ENCODE measurements at regions not wholly inside any gene's neighbourhood (a gene's known extent, or its start where the extent isn't known, plus 50 kb on each side); places are given as distances from the start of the nearest gene placed in this dataset.

DNA sequence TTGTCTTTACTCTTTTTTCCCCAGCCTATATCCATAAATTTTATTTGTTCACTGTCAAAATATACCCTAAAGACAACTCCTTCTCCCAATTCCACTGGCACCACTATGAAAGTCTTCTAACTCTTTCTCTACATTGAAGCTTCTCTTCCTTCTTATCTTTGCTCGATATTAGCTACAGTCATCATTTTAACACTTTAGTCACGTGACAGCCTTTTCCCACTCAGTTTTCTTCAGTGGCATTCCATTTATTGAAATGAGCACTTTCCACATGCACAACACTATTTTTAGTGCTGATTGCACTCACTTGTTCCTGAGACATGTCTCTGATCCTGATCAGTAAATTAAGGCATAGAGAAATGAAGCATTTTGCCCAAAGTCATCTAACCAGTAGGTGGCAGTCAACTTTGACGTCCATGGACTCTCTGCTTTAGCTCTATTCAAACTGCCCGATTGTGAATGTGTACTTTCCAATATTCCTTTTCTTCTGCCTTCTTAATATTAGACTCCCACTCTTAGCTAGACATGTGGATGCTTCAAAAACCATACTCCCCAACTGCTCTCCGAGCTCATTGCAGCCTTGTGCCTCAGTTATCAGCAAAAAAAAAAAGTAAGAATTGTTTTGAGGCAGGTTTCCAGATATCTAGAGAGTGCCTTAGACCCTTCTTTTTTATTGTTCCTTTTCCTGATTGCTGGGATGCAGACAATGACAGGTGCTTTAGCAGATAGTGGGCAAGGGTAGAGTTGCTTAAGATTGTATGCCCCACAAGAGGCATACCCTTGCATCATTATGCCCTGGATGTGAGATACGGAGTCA, 394.4 kb upstream of the ADGRL3 start:
- Histone ChIP-seq H3K36me3 (ENCODE audit: control insufficient read depth in 2 of 3, insufficient read depth in 3 of 3, low read length in 3 of 3) (no peaks in the 10 kb centered on the region), H3K27ac (ENCODE audit: low read depth in 2 of 2, low read length in 2 of 2) (no peak overlapping the region), H3K9me3 (ENCODE audit: control insufficient read depth in 2 of 3, insufficient read depth in 1 of 3, low read length in 3 of 3) (no peaks in the 10 kb centered on the region), H3K4me1 (ENCODE audit: control insufficient read depth in 2 of 3, insufficient read depth in 2 of 3, low read depth in 1 of 3, low read length in 3 of 3) (no peaks in the 10 kb centered on the region), H3K9ac (ENCODE audit: low read length in 3 of 3) (no peak overlapping the region), H3K27me3 (ENCODE audit: control insufficient read depth, insufficient read depth, low read length) (no peaks in the 10 kb centered on the region), H3K4me3 (ENCODE audit: low read length in 3 of 3) (no peak overlapping the region)
- FAIRE-seq: no peak
- TF ChIP-seq, protein P1, sequence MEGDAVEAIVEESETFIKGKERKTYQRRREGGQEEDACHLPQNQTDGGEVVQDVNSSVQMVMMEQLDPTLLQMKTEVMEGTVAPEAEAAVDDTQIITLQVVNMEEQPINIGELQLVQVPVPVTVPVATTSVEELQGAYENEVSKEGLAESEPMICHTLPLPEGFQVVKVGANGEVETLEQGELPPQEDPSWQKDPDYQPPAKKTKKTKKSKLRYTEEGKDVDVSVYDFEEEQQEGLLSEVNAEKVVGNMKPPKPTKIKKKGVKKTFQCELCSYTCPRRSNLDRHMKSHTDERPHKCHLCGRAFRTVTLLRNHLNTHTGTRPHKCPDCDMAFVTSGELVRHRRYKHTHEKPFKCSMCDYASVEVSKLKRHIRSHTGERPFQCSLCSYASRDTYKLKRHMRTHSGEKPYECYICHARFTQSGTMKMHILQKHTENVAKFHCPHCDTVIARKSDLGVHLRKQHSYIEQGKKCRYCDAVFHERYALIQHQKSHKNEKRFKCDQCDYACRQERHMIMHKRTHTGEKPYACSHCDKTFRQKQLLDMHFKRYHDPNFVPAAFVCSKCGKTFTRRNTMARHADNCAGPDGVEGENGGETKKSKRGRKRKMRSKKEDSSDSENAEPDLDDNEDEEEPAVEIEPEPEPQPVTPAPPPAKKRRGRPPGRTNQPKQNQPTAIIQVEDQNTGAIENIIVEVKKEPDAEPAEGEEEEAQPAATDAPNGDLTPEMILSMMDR (IDR thresholded peaks at IDR 0.05; ENCODE audit: borderline replicate concordance, extremely low read depth, insufficient read depth): peak; percentile 33
- DNase-seq: peak in 2 of 5 donors; percentile 45 to 57
- intact Hi-C loops (cut with DNase I): no loop called here

DNA sequence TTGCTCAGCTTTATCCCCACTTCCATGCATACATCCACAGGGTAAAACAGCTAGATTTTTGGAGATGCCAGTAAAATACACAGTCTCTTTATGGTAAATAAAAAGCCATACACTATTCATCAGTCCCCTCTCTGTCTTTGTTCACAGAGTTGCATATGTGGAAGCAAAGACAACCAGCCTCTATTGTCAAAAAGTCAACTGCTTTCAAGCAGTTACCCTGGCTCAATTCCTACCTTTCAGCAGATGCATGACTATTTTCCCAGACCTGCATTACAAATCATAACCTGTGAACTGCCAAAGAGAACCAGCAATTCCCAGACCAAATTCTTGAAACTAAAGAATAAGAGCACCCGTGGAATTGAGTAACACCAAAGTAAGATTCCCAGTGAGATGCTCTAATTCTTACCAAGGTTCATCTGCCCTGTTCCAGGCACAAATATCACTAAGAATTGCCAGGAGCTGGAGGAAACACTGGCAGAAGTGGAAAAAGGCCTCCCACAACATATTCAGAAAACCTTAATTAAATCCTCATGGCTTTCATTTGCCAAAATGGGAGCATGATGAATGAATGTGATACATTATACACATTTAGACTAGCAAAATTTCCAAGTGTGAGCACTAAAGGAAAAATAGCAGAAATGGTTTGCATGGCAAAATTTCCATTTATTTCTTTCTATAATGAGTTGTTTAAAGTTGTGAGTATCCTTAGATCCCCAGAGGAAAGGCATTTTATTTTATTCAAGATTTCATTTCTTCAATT, 391.2 kb upstream of the ADGRL3 start:
- H3K36me3 ChIP-seq (ENCODE audit: control insufficient read depth in 2 of 3, insufficient read depth in 3 of 3, low read length in 3 of 3): no peaks in the 10 kb centered on the region
- no peak for FAIRE-seq
- no peak overlapping the region for H3K9ac ChIP-seq (ENCODE audit: low read length in 3 of 3)
- H3K4me1 ChIP-seq (ENCODE audit: control insufficient read depth in 2 of 3, insufficient read depth in 2 of 3, low read depth in 1 of 3, low read length in 3 of 3): no peaks in the 10 kb centered on the region
- no peak overlapping the region for H3K4me3 ChIP-seq (ENCODE audit: low read length in 3 of 3)
- DNase-seq: no peak
- intact Hi-C loops (cut with DNase I): no loop called here
- H3K27me3 ChIP-seq (ENCODE audit: control insufficient read depth, insufficient read depth, low read length): no peaks in the 10 kb centered on the region
- H3K9me3 ChIP-seq (ENCODE audit: control insufficient read depth in 2 of 3, insufficient read depth in 1 of 3, low read length in 3 of 3): no peaks in the 10 kb centered on the region
- TF ChIP-seq, protein P1 (IDR thresholded peaks at IDR 0.05; ENCODE audit: borderline replicate concordance, extremely low read depth, insufficient read depth): no peak
- no peak overlapping the region for H3K27ac ChIP-seq (ENCODE audit: low read depth in 2 of 2, low read length in 2 of 2)

DNA sequence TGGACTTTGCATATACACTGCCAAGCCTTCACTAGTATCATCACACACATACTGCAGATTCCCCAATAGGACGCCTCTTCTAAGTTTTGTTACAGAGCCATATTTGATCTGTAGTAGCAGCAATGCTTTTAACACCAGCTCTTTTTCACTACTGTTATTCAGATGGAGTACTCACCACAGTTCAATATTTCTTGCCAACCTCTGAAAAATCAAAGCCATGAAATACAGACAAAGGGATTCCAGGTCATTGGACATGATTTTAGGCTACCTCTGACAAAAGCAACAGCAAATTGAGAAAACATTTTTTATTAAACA, 390.7 kb upstream of the ADGRL3 start:
- FAIRE-seq (no peak), DNase-seq (no peak)
- Histone ChIP-seq H3K4me1 (ENCODE audit: control insufficient read depth in 2 of 3, insufficient read depth in 2 of 3, low read depth in 1 of 3, low read length in 3 of 3) (no peaks in the 10 kb centered on the region), H3K9ac (ENCODE audit: low read length in 3 of 3) (no peak overlapping the region), H3K27ac (ENCODE audit: low read depth in 2 of 2, low read length in 2 of 2) (no peak overlapping the region), H3K27me3 (ENCODE audit: control insufficient read depth, insufficient read depth, low read length) (no peaks in the 10 kb centered on the region), H3K36me3 (ENCODE audit: control insufficient read depth in 2 of 3, insufficient read depth in 3 of 3, low read length in 3 of 3) (no peaks in the 10 kb centered on the region), H3K9me3 (ENCODE audit: control insufficient read depth in 2 of 3, insufficient read depth in 1 of 3, low read length in 3 of 3) (no peaks in the 10 kb centered on the region), H3K4me3 (ENCODE audit: low read length in 3 of 3) (no peak overlapping the region)
- TF ChIP-seq, protein P1 (IDR thresholded peaks at IDR 0.05; ENCODE audit: borderline replicate concordance, extremely low read depth, insufficient read depth): no peak
- intact Hi-C loops (cut with DNase I): no loop called here
